GM06990 (cell line): ENCODE measurements at regions not wholly inside any gene's neighbourhood (a gene's known extent, or its start where the extent isn't known, plus 50 kb on each side); places are given as distances from the start of the nearest gene placed in this dataset.

Experiments used
- DNase-seq: peaks from one replicate; pipeline ENCODE4 v3.0.0-alpha.2; 2011; ENCODE audit not compliant: insufficient read length; ENCODE audit errors: extremely low read depth
- H3K27me3 ChIP-seq: replicated peaks from 2 replicates; pipeline ENCODE4 v1.6.0; 2011; ENCODE audit warnings: low read length; ENCODE audit not compliant: control insufficient read depth, insufficient read depth
- H3K36me3 ChIP-seq: 2 replicates; pipeline ENCODE4 v1.5.1; 2011; ENCODE audit warnings: low read length; ENCODE audit not compliant: control insufficient read depth, insufficient read depth
- H3K4me3 ChIP-seq: replicated peaks from 2 replicates; pipeline ENCODE4 v1.5.1; 2011; ENCODE audit warnings: low read depth, mild to moderate bottlenecking, control low read depth, low read length
- CTCF ChIP-seq: IDR thresholded peaks from 2 replicates; pipeline ENCODE4 v1.5.1; 2011; ENCODE audit warnings: low read length, control low read depth, mild to moderate bottlenecking, inconsistent platforms; ENCODE audit not compliant: insufficient read depth, poor library complexity, severe bottlenecking

- no peak for DNase-seq
- Histone ChIP-seq H3K36me3 (no peaks in the 10 kb centered on the region), H3K4me3 (no peak overlapping the region), H3K27me3 (no peaks in the 10 kb centered on the region)
- no peak for TF ChIP-seq CTCF
These were observed 500.7 kb downstream of the MAFB start for GRCh38 chr20:40188319-40188718.

- no peak overlapping the region for H3K4me3 ChIP-seq
- TF ChIP-seq CTCF, result no peak
- no peak for DNase-seq
- no peaks in the 10 kb centered on the region for H3K27me3 ChIP-seq
- no peaks in the 10 kb centered on the region for H3K36me3 ChIP-seq
These were observed 502.2 kb downstream of the MAFB start for GRCh38 chr20:40186826-40187225.

GRCh38 chr20:40181676-40182075 is 507.4 kb downstream of the MAFB start:
- Histone ChIP-seq H3K27me3 (no peaks in the 10 kb centered on the region), H3K36me3 (no peaks in the 10 kb centered on the region), H3K4me3 (no peak overlapping the region)
- no peak for DNase-seq
- TF ChIP-seq CTCF, result no peak

GRCh38 chr20:40176098-40176841 is 512.8 kb downstream of the MAFB start:
- Histone ChIP-seq H3K36me3 (no peaks in the 10 kb centered on the region), H3K27me3 (no peaks in the 10 kb centered on the region), H3K4me3 (no peak overlapping the region)
- DNase-seq, result no peak
- TF ChIP-seq CTCF, result no peak

GRCh38 chr20:40175296-40175695 is 513.7 kb downstream of the MAFB start:
- Histone ChIP-seq H3K36me3 (no peaks in the 10 kb centered on the region), H3K4me3 (no peak overlapping the region), H3K27me3 (no peaks in the 10 kb centered on the region)
- TF ChIP-seq CTCF, result no peak
- DNase-seq, result no peak

- no peak for DNase-seq
- no peaks in the 10 kb centered on the region for H3K27me3 ChIP-seq
- TF ChIP-seq CTCF, result no peak
These were observed 515.2 kb downstream of the MAFB start for GRCh38 chr20:40173872-40174271.

More at GRCh38 chr20:40173872-40174271, 515.2 kb downstream of the MAFB start:
- H3K4me3 ChIP-seq, result no peak overlapping the region
- H3K36me3 ChIP-seq, result no peaks in the 10 kb centered on the region
